Right atrium auricular region (tissue), 2 donors: ENCODE measurements at regions not wholly inside any gene's neighbourhood (a gene's known extent, or its start where the extent isn't known, plus 50 kb on each side); places are given as distances from the start of the nearest gene placed in this dataset.
"Not testable (repeated sequence)": the region's sequence is repeated elsewhere in the genome, so short reads cannot be mapped to it uniquely, and the experiment has no call there.

Source experiments
- DNase-seq: peaks from one replicate; pipeline ENCODE4 v3.0.0-alpha.2; 2019; ENCODE audit warnings: low spot score
- H3K27ac ChIP-seq, 2 donors: fragments of 200-600 bp; sonication (generic); 1 replicate in 1 of 2; 2 replicates in 1 of 2; pipeline ENCODE4 v1.5.1; 2016 to 2019
- H3K27me3 ChIP-seq, 2 donors: fragments of 200-600 bp; sonication (generic); one replicate each; pipeline versions ENCODE4 v1.5.1 to v1.6.0; 2017 to 2019
- H3K36me3 ChIP-seq: fragments of 200-600 bp; sonication (generic); one replicate; pipeline ENCODE4 v1.5.1; 2016
- H3K4me1 ChIP-seq, 2 donors: fragments of 200-600 bp; sonication (generic); one replicate each; pipeline versions ENCODE4 v1.5.1 to v1.6.0; 2017 to 2019
- H3K4me3 ChIP-seq, 2 donors: fragments of 200-600 bp; sonication (generic); 1 replicate in 1 of 2; 2 replicates in 1 of 2; pipeline ENCODE4 v1.5.1; 2017 to 2019; ENCODE audit warnings: mild to moderate bottlenecking in 1 of 2, moderate library complexity in 1 of 2
- H3K9me3 ChIP-seq, 2 donors: fragments of 200-600 bp; sonication (generic); one replicate each; pipeline ENCODE4 v1.5.1; 2019
- CTCF ChIP-seq, 2 donors: fragments of 200-600 bp; sonication (generic); IDR thresholded peaks; one replicate each; pipeline ENCODE4 v1.5.1; 2019; ENCODE audit warnings: antibody characterized with exemption in 2 of 2

- TF ChIP-seq CTCF (IDR thresholded peaks at IDR 0.05): no peak
- no peak for DNase-seq
- H3K27ac ChIP-seq: no peak overlapping the region
- no peaks in the 10 kb centered on the region for H3K27me3 ChIP-seq
- no peak overlapping the region for H3K4me3 ChIP-seq
- no peaks in the 10 kb centered on the region for H3K36me3 ChIP-seq
- H3K4me1 ChIP-seq: no peaks in the 10 kb centered on the region
- H3K9me3 ChIP-seq: no peaks in the 10 kb centered on the region
These were observed 729.1 kb downstream of the BCL11A start for GRCh38 chr2:59824314-59824713.

GRCh38 chr2:59816075-59816474 is 737.4 kb downstream of the BCL11A start:
- Histone ChIP-seq H3K4me1 (no peaks in the 10 kb centered on the region), H3K4me3 (no peak overlapping the region), H3K9me3 (no peaks in the 10 kb centered on the region), H3K27me3 (no peaks in the 10 kb centered on the region), H3K27ac (no peak overlapping the region), H3K36me3 (no peaks in the 10 kb centered on the region)
- DNase-seq: no peak
- no peak for TF ChIP-seq CTCF (IDR thresholded peaks at IDR 0.05)

- H3K36me3 ChIP-seq, H3K4me1 ChIP-seq, H3K4me3 ChIP-seq, H3K27ac ChIP-seq, H3K9me3 ChIP-seq, H3K27me3 ChIP-seq, DNase-seq: not testable (repeated sequence)
These were observed 743.2 kb downstream of the BCL11A start for GRCh38 chr2:59810283-59810682.

- TF ChIP-seq CTCF (IDR thresholded peaks at IDR 0.05): no peak
- Histone ChIP-seq H3K36me3 (no peaks in the 10 kb centered on the region), H3K9me3 (no peaks in the 10 kb centered on the region), H3K4me1 (no peaks in the 10 kb centered on the region), H3K27ac (no peak overlapping the region), H3K27me3 (no peaks in the 10 kb centered on the region), H3K4me3 (no peak overlapping the region)
- no peak for DNase-seq
These were observed 747.0 kb downstream of the BCL11A start for GRCh38 chr2:59806486-59806885.

- H3K27me3 ChIP-seq: no peaks in the 10 kb centered on the region
- TF ChIP-seq CTCF (IDR thresholded peaks at IDR 0.05): no peak
- H3K4me1 ChIP-seq: no peaks in the 10 kb centered on the region
- DNase-seq: no peak
- H3K27ac ChIP-seq: no peak overlapping the region
- peaks cover 0 to 13% of the 10 kb centered on the region in 2 donors for H3K9me3 ChIP-seq
- H3K36me3 ChIP-seq: no peaks in the 10 kb centered on the region
- H3K4me3 ChIP-seq: no peak overlapping the region
These were observed 748.7 kb downstream of the BCL11A start for GRCh38 chr2:59804732-59805131.

GRCh38 chr2:59803586-59803985 is 749.9 kb downstream of the BCL11A start:
- Histone ChIP-seq H3K4me1 (no peaks in the 10 kb centered on the region), H3K4me3 (no peak overlapping the region), H3K27me3 (no peaks in the 10 kb centered on the region), H3K27ac (no peak overlapping the region), H3K36me3 (no peaks in the 10 kb centered on the region), H3K9me3 (peaks cover 0 to 14% of the 10 kb centered on the region in 2 donors)
- DNase-seq: no peak
- TF ChIP-seq CTCF (IDR thresholded peaks at IDR 0.05): no peak
